ENCODE measurements at regions not wholly inside any gene's neighbourhood (a gene's known extent, or its start where the extent isn't known, plus 50 kb on each side); places are given as distances from the start of the nearest gene placed in this dataset.

GRCh38 chr2:217466104-217466503 is 536.7 kb downstream of the TNS1 start:
- ATAC-seq (ENCODE audit: insufficient read depth, low read depth): no peak
- H3K4me1 ChIP-seq (ENCODE audit: insufficient read depth, low read length): no peaks in the 10 kb centered on the region
- no peak for DNase-seq
- no peak overlapping the region for H3K4me2 ChIP-seq (ENCODE audit: insufficient read depth, low read length)
- H2AFZ ChIP-seq (ENCODE audit: low read depth, low read length): no peak overlapping the region
- no peaks in the 10 kb centered on the region for H3K36me3 ChIP-seq (ENCODE audit: insufficient read depth, low read length)
- no peaks in the 10 kb centered on the region for H3K9me3 ChIP-seq (ENCODE audit: insufficient read depth, low read length, severe bottlenecking)
- H3K9ac ChIP-seq (ENCODE audit: low read depth, low read length): no peak overlapping the region
- no peak for TF ChIP-seq EZH2 (IDR thresholded peaks at IDR 0.05; ENCODE audit: borderline replicate concordance, low read depth, low read length, severe bottlenecking)
- no peak for TF ChIP-seq CTCF (IDR thresholded peaks at IDR 0.05; ENCODE audit: borderline replicate concordance, extremely low read depth, low read length, poor library complexity, severe bottlenecking)
- H4K20me1 ChIP-seq (ENCODE audit: insufficient read depth, low read length): no peaks in the 10 kb centered on the region
- no peaks in the 10 kb centered on the region for H3K79me2 ChIP-seq (ENCODE audit: insufficient read depth, low read length)
- H3K4me3 ChIP-seq (ENCODE audit: low read depth in 1 of 2, low read length in 2 of 2): no peak overlapping the region
- peaks cover 9% of the 10 kb centered on the region for H3K27me3 ChIP-seq (ENCODE audit: insufficient read depth, low read length, poor library complexity)
- no peak overlapping the region for H3K27ac ChIP-seq (ENCODE audit: low read length)

GRCh38 chr2:217465100-217465499 is 537.7 kb downstream of the TNS1 start:
- no peak overlapping the region for H2AFZ ChIP-seq (ENCODE audit: low read depth, low read length)
- no peak overlapping the region for H3K27ac ChIP-seq (ENCODE audit: low read length)
- DNase-seq (no peak), ATAC-seq (ENCODE audit: insufficient read depth, low read depth) (no peak)
- no peaks in the 10 kb centered on the region for H3K79me2 ChIP-seq (ENCODE audit: insufficient read depth, low read length)
- no peak overlapping the region for H3K4me2 ChIP-seq (ENCODE audit: insufficient read depth, low read length)
- H3K27me3 ChIP-seq (ENCODE audit: insufficient read depth, low read length, poor library complexity): peaks cover 18% of the 10 kb centered on the region
- no peak overlapping the region for H3K4me3 ChIP-seq (ENCODE audit: low read depth in 1 of 2, low read length in 2 of 2)
- no peaks in the 10 kb centered on the region for H4K20me1 ChIP-seq (ENCODE audit: insufficient read depth, low read length)
- no peak for TF ChIP-seq CTCF (IDR thresholded peaks at IDR 0.05; ENCODE audit: borderline replicate concordance, extremely low read depth, low read length, poor library complexity, severe bottlenecking)
- no peak for TF ChIP-seq EZH2 (IDR thresholded peaks at IDR 0.05; ENCODE audit: borderline replicate concordance, low read depth, low read length, severe bottlenecking)
- no peaks in the 10 kb centered on the region for H3K4me1 ChIP-seq (ENCODE audit: insufficient read depth, low read length)
- no peaks in the 10 kb centered on the region for H3K9me3 ChIP-seq (ENCODE audit: insufficient read depth, low read length, severe bottlenecking)
- H3K9ac ChIP-seq (ENCODE audit: low read depth, low read length): no peak overlapping the region
- no peaks in the 10 kb centered on the region for H3K36me3 ChIP-seq (ENCODE audit: insufficient read depth, low read length)

- Histone ChIP-seq H3K79me2 (ENCODE audit: insufficient read depth, low read length) (no peaks in the 10 kb centered on the region), H2AFZ (ENCODE audit: low read depth, low read length) (no peak overlapping the region)
These were observed 539.3 kb downstream of the TNS1 start for GRCh38 chr2:217463402-217464075.

More at GRCh38 chr2:217463402-217464075, 539.3 kb downstream of the TNS1 start:
- Histone ChIP-seq H3K4me1 (ENCODE audit: insufficient read depth, low read length) (no peaks in the 10 kb centered on the region), H3K27me3 (ENCODE audit: insufficient read depth, low read length, poor library complexity) (peaks cover 28% of the 10 kb centered on the region), H3K36me3 (ENCODE audit: insufficient read depth, low read length) (no peaks in the 10 kb centered on the region), H3K9ac (ENCODE audit: low read depth, low read length) (no peak overlapping the region), H4K20me1 (ENCODE audit: insufficient read depth, low read length) (no peaks in the 10 kb centered on the region), H3K4me3 (ENCODE audit: low read depth in 1 of 2, low read length in 2 of 2) (no peak overlapping the region), H3K4me2 (ENCODE audit: insufficient read depth, low read length) (no peak overlapping the region), H3K9me3 (ENCODE audit: insufficient read depth, low read length, severe bottlenecking) (no peaks in the 10 kb centered on the region), H3K27ac (ENCODE audit: low read length) (no peak overlapping the region)
- TF ChIP-seq EZH2 (IDR thresholded peaks at IDR 0.05; ENCODE audit: borderline replicate concordance, low read depth, low read length, severe bottlenecking) (no peak), CTCF (IDR thresholded peaks at IDR 0.05; ENCODE audit: borderline replicate concordance, extremely low read depth, low read length, poor library complexity, severe bottlenecking) (no peak)
- DNase-seq (no peak), ATAC-seq (ENCODE audit: insufficient read depth, low read depth) (no peak)
